OCI-LY3 (cell line): ENCODE measurements at regions not wholly inside any gene's neighbourhood (a gene's known extent, or its start where the extent isn't known, plus 50 kb on each side); places are given as distances from the start of the nearest gene placed in this dataset.

ENCODE experiments used
- CTCF ChIP-seq: fragments of 200-600, 300-600 bp; sonication (generic); IDR thresholded peaks from 2 replicates; pipeline ENCODE4 v1.5.1; 2014; ENCODE audit warnings: antibody characterized with exemption, low read length, low read depth
- EZH2phosphoT487 ChIP-seq: fragments of 200-600 bp; shearing (Covaris generic); IDR thresholded peaks from 2 replicates; pipeline ENCODE4 v1.6.1; 2018; ENCODE audit warnings: antibody characterized with exemption, mixed run types, low read depth

DNA sequence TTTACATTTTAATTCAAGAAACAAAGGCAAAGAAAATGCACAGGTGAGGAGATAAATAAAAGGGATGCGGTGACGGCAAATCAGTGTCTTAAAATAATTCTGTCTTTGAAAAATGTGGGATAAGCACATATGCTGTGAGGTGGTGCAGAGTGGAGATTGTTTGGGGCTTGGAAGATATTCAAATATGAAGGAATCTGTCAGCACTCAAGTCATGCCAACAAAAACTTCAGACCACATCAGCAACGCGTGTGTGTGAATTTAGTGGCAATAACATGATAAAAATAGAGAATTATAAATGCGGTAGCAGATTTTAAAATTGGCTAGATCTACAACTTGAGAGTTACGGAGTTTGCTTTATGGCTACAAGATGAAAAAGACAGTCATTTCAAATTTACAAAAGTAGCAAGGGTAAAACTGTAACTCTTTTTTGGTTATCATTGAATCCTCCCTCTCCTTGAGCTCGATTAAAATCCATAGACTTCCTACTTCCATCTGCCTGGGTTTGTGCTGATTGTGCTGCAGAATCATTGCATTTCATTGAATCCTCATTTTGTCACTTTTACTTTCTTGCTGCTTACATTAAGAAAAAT, 71.5 kb upstream of the VCX2 start:
- TF ChIP-seq CTCF = no peak
- no peak for TF ChIP-seq EZH2phosphoT487
